ENCODE measurements at regions not wholly inside any gene's neighbourhood (a gene's known extent, or its start where the extent isn't known, plus 50 kb on each side); places are given as distances from the start of the nearest gene placed in this dataset.

DNA sequence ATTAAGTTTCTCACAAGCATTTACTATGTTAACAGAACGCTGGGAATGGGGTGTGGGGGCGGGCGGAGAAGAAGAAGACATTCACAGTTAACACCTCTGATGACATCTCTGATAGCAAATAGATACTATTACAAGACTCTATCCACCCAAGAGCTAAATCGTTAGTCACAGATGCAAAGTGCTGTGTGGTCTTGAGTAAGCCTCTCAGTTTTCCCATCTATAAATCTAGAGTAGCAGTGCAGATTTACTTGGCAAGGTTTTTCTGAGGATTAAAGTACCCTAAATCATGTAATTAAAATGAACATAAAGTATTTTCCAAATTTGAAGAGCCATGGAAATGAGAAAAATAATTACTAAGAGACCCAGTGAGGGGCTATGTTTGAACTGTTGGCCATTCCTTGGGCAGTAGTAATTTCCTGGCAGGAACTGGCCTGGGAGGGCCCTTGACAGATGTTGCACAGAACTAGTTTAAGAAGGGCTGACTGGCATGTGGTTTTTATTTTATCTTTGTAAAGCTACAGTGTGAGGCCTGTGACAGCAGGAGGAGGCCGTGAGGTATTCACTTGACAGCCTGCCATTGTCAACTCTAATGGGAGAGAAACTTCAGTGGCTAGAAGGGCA, 58.7 kb upstream of the APOBEC4 start:
- DNase-seq (ENCODE audit: low read depth in 4 of 4, low spot score in 2 of 4), result no peak

DNA sequence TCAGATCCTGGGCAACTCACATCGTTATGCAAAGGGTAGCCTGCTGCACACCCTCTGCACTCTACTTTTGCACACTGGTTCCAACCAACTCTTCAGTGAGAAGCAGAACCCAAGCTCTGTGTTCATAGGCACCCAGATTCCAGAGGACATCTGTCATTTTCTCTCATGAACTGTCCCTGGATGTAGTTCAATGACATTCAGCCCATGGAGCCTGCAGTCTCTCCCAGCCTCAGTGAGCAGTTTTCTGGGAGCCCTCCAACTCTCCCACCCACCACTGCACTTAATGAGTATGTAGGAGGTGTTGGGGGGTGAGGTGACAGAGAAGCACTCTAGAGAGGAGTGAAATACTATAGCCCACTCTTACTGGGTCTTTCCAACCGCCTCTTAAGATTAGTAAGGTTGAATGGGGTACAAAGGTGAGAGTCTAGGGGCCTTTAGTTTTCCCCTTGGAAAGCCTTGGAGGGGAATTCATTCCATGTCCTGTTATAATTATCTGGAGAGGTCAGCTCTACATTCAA, 58.1 kb upstream of the APOBEC4 start:
- no peak for DNase-seq (ENCODE audit: low read depth in 4 of 4, low spot score in 2 of 4)

DNA sequence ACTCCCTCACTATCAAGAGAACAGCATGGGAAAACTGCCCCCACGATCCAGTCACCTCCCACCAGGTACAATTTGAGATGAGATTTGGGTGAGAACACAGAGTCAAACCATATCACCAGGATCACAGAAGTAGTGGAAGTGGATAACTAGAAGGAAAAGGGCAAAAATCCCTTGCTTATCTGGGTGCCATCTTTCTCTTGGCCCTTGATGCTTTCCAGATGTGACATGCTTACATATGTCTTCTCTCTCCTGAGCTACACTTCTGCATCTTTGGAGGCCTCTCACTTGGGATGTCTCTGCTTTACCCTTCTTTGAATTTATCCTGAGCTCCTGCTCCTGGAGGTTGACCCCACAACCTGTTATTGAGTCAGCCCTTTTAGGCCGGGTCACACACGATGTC, 57.6 kb upstream of the APOBEC4 start:
- no peak for DNase-seq (ENCODE audit: low read depth in 4 of 4, low spot score in 2 of 4)

DNA sequence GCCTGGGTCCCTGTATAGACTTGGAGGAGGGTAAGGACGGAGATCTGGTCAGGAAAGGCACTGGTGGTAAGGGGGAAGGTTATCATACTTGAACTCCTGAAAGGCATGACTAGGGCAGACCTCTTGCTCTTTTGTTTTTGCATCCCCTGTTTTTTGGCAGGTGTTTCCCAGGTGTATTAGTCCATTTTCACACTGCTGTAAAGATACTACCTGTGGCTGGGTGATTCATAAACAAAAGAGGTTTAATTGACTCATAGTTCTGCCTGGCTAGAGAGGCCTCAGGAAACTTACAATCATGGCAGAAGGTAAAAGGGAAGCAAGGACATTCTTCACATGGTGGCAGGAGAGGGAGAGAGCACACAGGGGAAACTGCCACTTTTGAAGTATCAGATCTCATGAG, 57.2 kb upstream of the APOBEC4 start:
- no peak for DNase-seq (ENCODE audit: low read depth in 4 of 4, low spot score in 2 of 4)

DNA sequence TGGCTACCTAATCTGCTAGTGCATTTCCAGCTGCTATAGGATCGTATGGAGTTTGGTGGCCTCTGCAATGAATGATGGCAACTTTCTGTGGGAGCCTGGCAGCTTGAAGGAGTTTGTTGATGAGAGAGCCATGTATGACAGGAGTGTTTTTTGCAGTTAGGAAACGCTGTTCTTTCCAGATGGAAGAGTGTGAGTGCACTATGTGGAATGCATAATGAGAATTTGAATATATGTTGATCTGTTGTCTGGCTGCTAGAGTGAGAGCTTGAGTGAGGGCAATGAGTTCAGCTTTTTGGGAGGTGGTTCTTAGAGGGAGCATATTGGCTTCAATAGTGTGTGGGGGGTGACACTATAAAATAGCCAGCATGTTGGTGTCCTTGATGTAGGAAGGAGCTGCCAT, 51.0 kb upstream of the APOBEC4 start:
- DNase-seq (ENCODE audit: low read depth in 4 of 4, low spot score in 2 of 4), result no peak
